HG03571 (cell line): ENCODE measurements at regions not wholly inside any gene's neighbourhood (a gene's known extent, or its start where the extent isn't known, plus 50 kb on each side); places are given as distances from the start of the nearest gene placed in this dataset.
"Not testable (repeated sequence)": the region's sequence is repeated elsewhere in the genome, so short reads cannot be mapped to it uniquely, and the experiment has no call there.

ENCODE experiments used
- ATAC-seq: cut with Tn5 transposase; IDR thresholded peaks from one replicate; pipeline ENCODE4 v1.9.1; 2021; ENCODE audit not compliant: unreplicated experiment

DNA sequence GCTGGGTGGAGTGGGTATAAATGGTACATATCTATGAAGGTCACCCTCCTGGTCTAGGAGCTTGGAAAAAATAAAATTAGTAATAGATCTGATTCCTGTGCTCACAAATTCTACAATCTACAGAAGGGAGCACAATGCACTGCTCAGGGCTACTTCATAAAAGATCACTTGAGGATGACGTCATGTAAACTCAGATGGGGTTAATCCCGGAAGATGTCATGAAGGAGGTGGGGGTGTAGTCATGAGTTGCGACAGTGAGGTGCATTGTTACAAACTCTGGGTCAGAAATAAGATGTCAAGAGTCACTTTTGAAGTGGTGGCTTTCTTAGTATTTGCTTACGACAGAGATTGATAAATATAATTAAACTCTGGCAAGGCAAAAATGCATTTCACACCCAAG is 68.2 kb downstream of the LHX9 start:
- ATAC-seq = no peak

DNA sequence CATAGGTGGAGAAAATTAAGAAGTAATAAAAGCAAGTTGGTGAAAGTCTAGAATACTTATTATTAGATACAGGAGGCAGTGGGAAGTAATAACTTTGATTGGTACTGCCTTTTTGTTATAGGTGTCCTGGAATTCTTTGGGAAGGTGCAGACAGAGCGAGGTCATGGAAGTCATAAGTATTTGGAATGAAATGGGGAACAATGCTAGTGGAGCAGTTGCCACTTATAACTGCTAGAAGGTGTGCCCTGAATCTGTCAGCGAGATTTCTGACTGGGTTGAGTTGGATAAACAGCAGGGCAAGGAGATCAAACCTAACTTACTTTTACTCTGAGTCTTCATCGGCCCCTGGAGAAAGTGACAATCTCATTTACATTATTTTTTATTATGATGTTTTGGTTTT is 69.6 kb downstream of the LHX9 start:
- ATAC-seq = no peak

DNA sequence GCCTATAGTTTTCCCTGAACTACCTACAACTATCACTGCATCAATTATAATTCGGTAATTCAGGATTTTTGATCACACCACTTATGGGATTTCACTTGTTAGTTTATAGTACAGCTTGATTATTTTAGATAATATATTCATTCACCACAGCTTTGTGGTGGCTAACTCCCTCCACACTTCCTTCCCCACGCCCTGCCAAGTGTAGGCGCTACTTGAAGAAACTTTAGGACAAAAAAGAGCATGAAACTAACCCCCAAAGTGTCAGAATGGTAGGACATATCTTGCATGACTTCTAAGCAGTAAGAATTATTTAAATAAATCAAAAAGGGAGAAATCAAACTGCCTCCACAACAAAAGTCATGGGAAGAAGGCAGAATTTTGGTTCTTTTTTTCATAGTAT is 70.1 kb downstream of the LHX9 start:
- ATAC-seq = no peak

DNA sequence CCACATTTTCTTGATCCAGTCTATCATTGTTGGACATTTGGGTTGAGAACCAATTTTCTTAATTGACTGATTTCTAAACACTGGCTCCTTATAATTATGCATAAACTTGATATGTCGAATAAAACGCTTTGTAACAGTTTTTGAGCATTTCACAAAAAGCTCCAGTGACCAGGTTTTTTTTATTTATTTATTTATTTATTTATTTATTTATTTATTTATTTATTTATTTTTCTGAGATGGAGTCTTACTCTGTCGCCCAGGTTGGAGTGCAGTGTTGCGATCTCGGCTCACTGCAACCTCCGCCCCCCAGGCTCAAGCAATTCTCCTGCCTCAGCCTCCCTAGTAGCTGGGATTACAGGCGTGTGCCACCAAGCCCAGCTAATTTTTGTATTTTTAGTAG is 71.4 kb downstream of the LHX9 start:
- ATAC-seq = not testable (repeated sequence)

DNA sequence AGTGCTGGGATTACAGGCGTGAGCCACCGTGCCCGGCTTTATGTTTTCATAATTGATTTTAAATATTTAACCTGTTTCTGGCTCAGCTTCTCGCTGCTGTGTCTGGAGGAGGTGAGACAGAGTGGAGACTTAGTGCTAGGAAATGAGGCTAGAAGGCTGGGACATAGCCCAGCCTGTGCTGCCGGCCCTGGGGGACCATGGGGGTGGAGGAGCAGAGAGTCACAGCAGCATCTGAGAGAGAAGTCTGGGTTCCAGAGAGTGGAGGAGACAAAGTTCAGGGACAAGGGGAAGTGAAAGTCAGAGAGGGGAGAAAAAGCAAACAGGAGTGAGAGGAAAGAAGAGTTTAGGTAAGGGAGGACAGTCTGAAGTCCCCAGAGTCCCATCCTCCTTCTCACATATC is 71.9 kb downstream of the LHX9 start:
- ATAC-seq = no peak

DNA sequence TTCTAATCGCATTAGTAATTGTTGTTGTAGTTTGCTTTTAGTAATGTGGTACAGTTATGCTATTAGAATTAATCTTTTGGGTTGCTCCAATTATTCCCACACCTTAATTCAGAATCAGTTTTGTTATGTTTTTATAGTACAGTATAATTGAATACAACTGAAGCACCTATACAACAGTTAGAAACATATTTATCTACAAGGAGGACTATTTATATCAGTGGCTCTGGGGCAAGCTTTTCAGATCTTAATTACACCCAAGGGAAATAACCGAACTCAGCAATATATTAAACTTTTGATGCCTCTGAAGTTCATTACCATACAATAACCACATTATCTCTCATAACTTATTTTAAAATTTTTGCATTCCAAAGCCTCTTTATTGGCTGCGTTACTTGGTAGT is 74.4 kb downstream of the LHX9 start:
- no peak for ATAC-seq

DNA sequence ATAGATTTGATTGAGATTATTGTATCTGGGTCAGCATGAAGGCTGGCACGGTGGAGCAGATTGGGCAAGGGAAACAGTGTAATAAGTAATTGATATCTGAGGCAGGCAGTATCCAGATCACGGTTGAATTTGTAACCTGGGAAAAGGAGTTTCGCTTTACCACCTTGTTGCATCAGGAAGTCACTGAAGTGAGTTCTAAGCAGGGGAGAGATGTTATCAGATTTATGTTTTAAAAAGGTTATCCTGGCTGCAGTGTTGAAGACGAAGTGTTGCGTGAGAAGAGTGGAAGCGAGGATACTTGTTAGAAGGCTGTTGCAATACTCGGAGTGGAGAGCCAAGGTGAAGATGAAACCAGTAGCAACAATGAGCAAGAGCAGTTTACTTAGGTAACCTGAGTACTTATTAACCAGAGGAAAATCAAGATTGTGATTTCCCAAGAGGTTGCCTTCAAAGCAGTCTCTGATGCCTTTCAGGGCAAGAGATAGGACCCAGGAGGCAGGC is 77.8 kb downstream of the LHX9 start:
- ATAC-seq = no peak

DNA sequence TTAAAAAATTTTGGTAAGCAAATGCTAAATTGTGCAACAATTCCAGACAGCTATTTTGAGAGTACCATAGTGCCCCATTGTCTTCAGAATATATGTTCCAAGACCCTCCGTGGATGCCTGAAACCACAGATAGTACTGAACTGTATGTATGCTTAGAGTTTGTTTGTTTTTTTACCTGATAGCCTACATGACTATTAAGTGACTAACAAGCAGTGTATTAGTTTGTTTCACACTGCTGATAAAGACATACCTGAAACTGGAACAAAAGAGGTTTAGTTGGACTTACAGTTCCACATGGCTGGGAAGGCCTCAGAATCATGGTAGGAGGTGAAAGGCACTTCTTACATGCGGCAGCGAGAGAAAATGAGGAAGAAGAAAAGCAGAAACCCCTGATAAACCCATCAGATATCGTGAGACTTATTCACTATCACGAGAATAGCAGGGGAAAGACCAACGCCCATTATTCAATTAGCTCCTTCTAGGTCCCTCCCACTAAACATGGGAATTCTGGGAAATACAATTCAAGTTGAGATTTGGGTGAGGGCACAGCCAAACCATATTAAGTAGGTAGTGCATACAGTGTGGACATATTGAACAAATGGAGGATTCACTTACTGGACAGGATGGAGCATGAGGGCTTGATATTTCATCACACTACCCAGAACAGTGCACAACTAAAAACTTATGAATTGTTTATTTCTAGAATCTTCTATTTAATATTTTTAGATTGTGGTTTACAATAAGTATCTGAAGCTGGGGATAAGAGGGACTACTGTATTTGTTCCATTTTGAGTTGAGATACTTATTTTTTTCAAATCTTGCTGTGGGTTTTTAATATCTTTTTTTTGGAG is 78.5 kb downstream of the LHX9 start:
- no peak for ATAC-seq

DNA sequence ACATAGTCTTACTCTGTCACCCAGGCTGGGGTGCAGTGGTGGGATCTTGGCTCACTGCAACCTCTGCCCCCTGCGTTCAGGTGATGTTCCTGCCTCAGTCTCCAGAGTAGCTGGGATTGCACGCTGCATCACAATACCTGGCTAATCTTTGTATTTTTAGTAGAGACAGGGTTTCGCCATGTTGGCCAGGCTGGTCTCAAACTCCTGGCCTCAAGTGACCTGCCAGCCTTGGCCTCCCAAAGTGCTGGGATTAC is 79.0 kb downstream of the LHX9 start:
- ATAC-seq = not testable (repeated sequence)

DNA sequence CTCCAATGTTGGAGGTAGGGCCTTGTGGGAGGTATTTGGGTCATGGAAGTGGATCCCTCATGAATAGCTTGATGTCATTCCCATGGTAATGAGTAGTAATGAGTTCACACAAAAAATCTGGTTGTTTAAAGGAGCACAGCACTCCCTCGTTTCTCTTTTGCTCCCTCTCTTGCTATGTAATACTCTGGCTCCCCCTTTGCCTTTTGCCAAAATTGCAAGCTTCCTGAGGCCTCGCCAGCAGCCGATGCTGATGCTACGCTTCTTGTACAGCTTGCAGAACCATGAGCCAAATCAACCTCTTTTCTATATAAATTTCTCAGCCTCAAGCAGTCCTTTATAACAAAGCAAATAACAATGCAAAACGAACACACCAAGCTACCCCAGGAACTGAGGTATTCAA is 80.9 kb downstream of the LHX9 start:
- no peak for ATAC-seq

DNA sequence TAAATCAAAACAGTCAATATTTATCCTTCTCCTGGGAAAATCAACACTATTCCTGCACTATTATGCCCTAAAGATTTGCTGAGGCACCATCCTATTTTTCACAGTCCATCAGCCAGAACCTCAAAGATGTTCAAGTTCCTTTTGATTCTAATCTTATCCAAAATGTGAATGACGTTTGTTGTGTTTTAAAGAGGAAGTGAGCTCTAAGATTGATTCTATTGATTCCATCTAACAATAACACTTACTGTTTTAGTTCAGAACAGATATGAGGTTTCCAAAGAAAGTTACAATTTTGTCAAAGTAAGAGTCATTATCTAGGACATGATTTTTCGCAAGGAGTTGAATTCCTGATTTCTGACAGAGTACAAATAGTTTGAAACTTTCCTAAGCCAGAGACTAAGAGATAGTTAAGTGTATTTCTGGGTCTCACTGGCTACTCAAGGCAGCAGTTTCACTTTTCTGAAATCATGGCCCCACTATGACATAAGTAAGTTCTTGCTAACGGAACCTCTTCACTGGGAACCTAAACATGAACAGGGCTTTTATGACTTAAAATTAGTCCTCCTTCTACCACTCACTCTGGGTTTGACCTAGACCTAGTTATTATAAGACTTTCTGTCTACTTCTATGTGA is 84.7 kb downstream of the LHX9 start:
- ATAC-seq = no peak

DNA sequence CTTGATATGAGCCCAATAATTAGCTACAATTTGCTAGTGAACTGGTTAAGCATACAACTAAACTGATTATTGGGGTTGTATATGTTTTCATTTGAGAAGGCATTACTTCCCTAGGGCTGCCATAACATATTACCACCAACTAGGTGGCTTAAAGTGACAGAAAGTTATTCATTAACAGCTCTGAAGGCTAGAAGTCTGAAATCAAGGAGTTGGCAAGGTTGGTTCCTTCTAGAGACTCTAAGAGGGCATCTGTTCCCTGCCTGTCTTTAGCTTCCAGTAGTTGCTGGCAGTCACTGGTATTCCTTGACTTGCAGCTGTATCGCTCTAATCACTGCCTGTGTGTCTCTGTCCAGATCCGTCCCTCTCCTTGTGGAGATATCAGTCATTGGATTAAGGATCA is 86.3 kb downstream of the LHX9 start:
- no peak for ATAC-seq

DNA sequence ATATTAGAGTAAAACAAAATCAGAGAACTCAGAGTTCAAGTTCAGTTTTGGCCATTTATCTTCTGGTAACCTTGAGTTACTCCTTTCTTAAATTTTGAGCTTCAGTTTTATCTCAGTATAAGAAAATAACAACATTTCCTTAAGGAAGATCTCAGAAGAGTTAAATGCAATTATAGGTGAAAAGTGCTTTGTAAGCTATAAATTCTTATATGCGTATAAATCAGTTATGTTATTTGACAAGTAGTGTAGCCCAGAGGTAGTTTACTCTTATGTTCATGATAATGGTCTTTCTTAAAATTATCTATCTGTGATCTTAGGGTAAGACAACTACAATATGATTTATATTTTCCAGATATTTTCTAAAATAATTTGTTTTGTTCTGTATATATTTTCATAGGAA is 89.8 kb downstream of the LHX9 start:
- ATAC-seq = no peak

DNA sequence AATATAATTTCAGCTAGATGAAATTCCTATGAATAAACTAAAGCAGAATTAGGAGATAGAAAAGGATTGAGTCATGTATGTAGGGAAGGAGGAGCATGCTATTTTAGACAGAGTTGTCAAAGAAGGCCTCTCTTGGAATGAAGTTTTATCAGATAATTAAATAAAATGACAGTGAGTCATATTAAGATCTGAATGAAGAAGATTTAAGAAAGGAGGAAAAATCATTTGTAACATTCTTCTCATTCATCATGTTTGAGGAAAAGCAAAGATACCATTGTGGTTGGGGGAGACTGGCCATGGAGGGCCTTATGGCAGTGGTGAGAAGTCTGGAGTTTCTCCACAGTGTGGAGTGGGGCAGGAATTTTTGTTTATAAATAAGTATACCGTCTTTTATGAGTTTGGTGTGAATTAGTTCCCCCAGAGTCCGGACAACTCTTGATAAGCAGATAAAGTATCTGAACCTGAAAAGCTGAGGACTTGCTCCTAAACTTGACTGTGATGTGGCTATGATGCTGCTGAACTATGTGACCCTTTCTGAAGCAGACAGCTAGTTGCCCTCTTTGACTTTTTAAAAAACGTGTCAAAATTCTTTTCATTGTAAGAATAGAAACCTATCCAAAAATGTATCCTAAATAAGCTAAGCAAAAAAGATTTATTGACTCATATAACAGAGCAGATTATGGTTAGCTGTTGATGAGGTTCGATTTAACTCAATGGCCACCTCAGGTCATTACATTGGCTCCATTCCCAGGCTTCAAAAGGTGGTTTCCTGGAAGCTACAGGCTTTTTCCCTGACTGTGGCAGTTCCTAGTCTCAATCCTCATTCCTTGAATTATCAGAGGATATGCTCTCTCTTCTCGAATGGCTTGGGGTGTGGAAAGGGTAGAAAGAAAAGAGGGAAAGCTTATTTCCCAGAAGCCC is 90.8 kb downstream of the LHX9 start:
- no peak for ATAC-seq

DNA sequence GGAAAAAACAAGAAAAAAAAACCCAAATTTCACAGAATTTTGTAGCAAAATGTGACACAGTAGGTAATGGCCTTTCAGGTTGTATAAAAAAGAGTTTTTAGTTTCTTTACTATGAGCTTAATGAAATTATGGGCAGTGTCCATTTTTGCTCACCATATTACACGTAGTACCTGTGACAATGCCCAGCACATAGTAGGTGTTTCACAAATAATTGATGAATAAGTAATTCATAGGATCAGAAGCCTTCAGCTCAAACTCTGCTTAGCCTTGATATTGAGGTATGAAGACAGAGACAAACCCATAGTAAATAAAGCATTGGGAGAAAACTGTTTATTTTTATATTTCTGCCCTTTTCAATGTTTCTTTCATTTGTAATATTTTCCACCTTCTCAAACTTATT is 97.2 kb downstream of the LHX9 start:
- ATAC-seq = no peak

DNA sequence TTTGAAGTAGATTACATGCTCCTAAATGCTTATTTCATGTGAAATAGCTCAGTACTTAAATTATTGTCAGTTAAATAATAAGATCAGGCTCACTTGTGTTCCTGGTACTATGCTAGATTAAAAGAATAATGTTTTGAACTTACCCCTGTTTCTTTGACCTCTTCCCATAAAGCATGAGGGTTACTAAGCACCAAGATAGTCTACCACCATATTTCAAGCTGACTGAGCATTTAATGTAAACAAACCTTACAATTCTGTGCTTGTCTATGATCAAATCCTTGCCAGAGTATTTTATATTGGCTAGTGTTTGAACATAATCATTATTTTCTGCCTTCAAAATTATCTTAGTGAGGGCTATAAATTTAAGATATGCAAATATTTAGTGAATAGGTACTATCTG is 98.1 kb downstream of the LHX9 start:
- ATAC-seq = no peak

DNA sequence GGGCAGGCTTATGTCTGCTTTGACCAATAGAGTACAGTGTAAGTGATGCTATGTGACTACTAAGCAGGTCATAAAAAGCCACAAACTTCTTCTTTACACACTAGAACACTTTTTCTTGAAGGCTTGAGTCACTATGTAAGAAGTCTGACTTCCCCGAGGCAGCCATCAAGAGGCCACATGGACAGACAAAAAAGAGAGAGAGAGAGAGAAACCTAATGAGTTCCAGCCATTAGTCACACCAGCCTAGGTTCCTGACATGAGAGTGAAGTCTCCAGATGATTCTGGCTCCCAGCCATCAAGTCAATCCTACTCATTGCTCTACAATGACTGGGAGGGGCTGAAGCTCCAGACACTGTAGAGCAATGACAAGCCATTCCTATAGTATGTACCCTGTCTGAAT is 101.4 kb downstream of the LHX9 start:
- no peak for ATAC-seq

DNA sequence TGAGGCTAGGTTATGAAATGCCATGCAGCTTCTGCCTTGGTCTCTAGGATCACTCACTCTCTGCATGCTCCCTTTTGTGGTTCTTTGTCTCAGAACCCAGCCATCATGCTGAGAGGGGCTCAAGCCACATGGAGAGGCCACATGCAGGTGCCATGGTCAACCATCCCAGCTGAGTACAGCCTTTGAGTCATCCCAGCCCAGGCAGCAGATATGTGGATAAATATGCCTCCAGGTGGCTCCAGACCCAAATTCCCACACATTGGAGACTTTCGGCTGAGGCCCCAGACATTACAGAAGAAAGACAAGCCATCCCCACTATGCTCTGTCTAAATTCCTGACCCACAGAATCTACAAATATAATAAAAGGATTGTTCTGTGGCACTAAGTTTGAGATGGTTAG is 102.0 kb downstream of the LHX9 start:
- ATAC-seq = no peak

DNA sequence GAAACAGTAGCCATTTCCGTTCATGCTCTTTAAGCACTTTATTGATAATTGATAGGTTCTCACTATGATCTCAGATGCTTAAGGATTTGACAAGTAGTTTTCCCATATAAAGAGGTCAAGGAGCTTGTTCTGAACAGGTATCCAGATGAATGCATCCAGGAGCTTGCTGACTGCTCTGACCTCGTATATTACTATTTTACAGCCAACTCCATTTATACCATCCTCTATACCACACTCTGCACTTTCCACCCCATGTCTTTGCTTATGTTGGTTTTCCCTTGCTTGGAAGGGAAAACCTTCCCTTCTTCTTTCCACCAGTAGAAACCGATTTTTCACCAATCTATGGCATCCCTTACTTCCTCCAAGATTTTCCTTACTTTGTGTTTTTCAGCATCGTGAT is 107.2 kb downstream of the LHX9 start:
- ATAC-seq = no peak

DNA sequence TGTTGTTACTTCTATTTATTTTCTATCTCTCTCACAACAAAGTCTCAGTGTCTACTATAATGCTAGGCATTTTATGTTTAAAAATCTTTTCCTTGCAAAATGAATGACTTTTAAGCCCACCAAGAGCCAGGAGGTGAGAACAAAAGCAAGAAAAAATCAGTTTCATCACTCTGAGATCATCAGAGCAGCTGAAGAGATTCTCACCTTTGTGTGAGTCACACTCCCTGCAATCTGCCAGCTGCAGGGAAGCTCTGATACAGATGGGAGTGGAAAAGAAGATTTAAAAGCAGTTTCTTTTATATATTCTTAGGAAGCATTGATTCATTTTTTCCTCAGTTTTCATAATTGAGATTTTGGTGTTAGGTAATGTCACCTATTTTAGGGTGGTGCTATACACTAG is 107.6 kb downstream of the LHX9 start:
- no peak for ATAC-seq

DNA sequence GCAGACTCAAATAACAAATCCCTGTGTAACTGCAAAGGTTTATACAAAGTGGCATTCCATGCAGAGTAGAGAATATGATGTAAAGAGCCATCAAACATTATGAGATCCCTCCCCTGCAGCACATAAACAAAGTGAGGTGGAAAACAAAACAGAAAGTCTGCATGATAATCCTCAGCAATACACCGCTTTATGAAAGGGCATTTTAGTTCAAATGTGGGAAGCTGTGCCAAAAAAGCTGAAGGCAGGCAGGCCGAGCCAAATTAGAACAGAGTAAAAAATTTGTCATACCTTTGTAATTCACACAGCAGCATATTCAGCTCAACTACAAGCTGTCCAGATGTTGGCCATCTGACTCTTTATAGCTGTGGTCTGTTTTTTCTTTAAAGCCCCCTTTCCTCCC is 113.5 kb downstream of the LHX9 start:
- no peak for ATAC-seq

DNA sequence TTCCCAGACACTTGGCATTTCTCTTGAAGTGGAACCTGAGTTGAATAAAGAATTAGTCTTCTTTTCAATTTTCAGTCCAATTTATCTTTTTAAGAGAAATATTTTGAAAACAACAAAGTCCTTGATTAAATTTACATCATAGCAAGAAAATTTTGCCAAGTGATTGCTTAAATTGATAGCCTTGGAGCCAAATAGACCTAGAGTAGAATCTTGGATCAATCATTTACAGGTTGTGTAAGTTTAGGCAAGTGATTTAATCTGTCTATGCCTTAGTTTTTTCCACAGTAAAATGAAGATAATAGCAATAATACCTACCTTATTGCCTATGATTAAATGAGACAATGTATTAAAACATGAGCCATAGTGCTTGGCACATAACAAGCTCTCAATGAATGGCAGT is 113.9 kb downstream of the LHX9 start:
- no peak for ATAC-seq
